Stomach smooth muscle (tissue), 2 donors: ENCODE measurements at regions not wholly inside any gene's neighbourhood (a gene's known extent, or its start where the extent isn't known, plus 50 kb on each side); places are given as distances from the start of the nearest gene placed in this dataset.

ENCODE experiments used
- H3K27ac ChIP-seq: one replicate; pipeline ENCODE4 v1.7.0; 2013; ENCODE audit warnings: mild to moderate bottlenecking, low read length, inconsistent platforms
- H3K27me3 ChIP-seq, 2 donors: one replicate each; pipeline ENCODE4 v1.7.0; 2013; ENCODE audit warnings: low read length in 2 of 2; ENCODE audit not compliant: insufficient read depth in 2 of 2, control insufficient read depth in 1 of 2
- H3K36me3 ChIP-seq, 2 donors: one replicate each; pipeline ENCODE4 v1.7.0; 2013; ENCODE audit warnings: low read length in 2 of 2; ENCODE audit not compliant: control insufficient read depth in 2 of 2, insufficient read depth in 2 of 2
- H3K4me1 ChIP-seq: one replicate; pipeline ENCODE4 v1.7.0; 2013; ENCODE audit warnings: low read length; ENCODE audit not compliant: control insufficient read depth, insufficient read depth
- H3K4me3 ChIP-seq, 2 donors: one replicate each; pipeline ENCODE4 v1.7.0; 2013; ENCODE audit warnings: low read length in 2 of 2
- H3K9ac ChIP-seq, 2 donors: one replicate each; pipeline ENCODE4 v1.7.0; 2013; ENCODE audit warnings: low read length in 2 of 2, mild to moderate bottlenecking in 1 of 2
- H3K9me3 ChIP-seq, 2 donors: one replicate each; pipeline ENCODE4 v1.7.0; 2013; ENCODE audit warnings: low read length in 2 of 2; ENCODE audit not compliant: control insufficient read depth in 2 of 2
- donor health status: healthy.
- donor health status: Pancreatic carcinoma.

DNA sequence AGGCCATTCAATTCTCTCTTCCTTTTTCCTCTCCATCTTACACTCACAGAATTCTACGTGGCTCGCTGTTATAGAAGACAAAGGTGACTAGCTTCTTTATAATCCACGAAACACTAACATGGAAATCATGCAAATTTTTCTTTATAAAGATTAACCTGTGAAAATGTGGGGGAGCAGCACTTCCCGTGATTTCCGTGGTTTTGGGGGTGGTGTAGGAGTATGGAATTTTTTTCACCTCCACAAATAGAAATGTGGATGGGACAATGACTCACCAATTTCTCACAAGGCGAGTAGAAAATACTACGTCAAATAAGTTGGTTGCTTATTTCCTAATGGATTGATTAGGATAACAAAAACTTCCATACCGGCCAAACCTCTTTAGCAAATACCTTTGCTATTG is 719.2 kb upstream of the TENM3 start:
- Histone ChIP-seq H3K9ac (no peak overlapping the region), H3K27ac (no peak overlapping the region), H3K9me3 (no peaks in the 10 kb centered on the region), H3K4me3 (no peak overlapping the region), H3K27me3 (no peaks in the 10 kb centered on the region), H3K4me1 (no peaks in the 10 kb centered on the region), H3K36me3 (no peaks in the 10 kb centered on the region)

DNA sequence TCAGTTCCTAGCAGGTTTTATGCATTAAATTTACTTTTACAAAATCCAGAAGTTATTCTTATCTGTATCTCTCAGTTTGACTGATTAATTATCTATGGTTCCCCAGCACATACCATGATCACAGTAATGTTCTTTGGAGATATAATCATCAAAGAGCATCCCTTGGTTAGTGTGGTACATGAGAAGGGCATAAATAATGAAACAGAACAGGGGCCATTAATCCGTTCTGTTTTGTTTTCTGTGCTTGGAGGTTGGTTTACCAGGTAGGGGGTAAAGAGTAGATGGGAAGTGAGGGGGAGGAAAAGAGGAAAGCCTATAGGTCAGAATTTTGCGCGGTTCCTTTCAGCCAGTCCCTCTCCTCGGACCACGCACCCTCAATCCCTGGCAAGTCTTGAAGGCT is 718.7 kb upstream of the TENM3 start:
- H3K4me3 ChIP-seq: no peak overlapping the region
- no peaks in the 10 kb centered on the region for H3K36me3 ChIP-seq
- no peaks in the 10 kb centered on the region for H3K9me3 ChIP-seq
- no peak overlapping the region for H3K27ac ChIP-seq
- H3K4me1 ChIP-seq: no peaks in the 10 kb centered on the region
- no peaks in the 10 kb centered on the region for H3K27me3 ChIP-seq
- no peak overlapping the region for H3K9ac ChIP-seq

DNA sequence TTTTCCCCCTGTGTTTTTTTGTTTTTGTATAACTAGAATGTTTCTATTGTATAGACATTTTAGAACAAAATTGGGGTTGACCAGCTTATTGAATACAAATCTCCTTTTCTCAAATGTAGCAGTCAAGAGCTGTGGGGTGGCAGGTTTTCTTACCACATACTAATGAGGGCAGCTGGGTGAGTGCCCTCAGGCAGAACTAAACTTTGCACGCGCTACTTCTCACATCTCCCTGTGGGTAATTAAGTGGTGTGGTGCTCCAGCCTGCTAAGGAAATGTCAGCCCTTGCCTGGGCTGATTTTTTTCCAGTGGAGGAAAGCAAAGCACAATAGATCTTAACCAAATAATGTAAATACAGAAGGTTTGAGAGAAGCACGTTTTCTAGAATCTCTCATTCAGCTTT is 717.6 kb upstream of the TENM3 start:
- no peak overlapping the region for H3K27ac ChIP-seq
- H3K4me1 ChIP-seq: no peaks in the 10 kb centered on the region
- no peaks in the 10 kb centered on the region for H3K36me3 ChIP-seq
- no peaks in the 10 kb centered on the region for H3K27me3 ChIP-seq
- H3K4me3 ChIP-seq: no peak overlapping the region
- no peak overlapping the region for H3K9ac ChIP-seq
- H3K9me3 ChIP-seq: no peaks in the 10 kb centered on the region

DNA sequence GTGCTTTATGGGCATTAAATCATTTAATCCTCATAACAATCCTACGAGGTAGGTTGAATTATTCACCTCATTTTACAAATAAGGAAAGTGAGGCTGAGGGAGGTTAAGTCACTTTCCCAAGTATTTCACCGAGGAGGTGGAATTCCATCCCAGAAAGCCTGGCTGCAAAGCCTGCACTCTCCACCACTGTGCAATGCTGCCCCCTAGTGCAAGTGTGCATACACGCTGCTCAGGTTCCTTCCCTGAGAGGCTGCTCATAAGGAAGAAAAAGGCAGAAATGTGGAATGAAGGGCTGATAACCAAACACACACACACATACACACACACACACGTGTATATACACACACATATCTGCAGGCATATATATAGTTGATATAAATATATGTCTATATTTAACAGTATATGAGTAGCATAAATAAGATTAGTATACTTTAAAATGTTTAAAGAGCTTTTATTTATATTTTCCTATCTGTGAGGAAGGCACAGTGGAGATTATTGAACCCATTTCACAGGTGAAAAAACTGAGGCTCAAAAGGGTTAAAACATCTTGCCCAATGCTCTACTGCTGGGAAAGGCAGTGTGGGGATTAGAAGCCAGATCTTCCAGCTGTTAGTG is 714.5 kb upstream of the TENM3 start:
- H3K9ac ChIP-seq: no peak overlapping the region

DNA sequence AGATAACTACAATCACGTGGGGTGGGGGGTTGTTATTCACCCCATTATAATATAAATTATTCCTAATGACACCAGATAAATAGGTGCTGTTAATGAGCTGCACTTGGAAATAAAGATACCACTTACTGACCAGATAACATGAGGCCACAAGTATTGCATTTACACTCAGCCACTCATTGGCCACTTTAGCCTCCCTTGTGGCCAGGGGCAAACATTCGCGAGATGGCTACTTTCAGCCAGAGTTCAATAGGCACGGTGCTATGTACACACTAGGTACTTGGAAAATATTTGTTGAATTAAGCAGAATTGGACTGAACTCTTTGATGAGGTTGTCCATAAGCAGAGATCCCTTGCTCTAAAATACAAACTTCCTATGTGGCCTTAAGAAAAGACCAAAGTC is 713.7 kb upstream of the TENM3 start:
- Histone ChIP-seq H3K9ac (no peak overlapping the region), H3K27ac (no peak overlapping the region), H3K9me3 (no peaks in the 10 kb centered on the region), H3K36me3 (no peaks in the 10 kb centered on the region), H3K4me1 (no peaks in the 10 kb centered on the region), H3K4me3 (no peak overlapping the region), H3K27me3 (peaks cover 0 to 2% of the 10 kb centered on the region in 2 donors)

More for the DNA sequence above, 714.5 kb upstream of the TENM3 start:
- Histone ChIP-seq H3K27me3 (peaks cover 0 to 2% of the 10 kb centered on the region in 2 donors), H3K4me3 (no peak overlapping the region), H3K9me3 (no peaks in the 10 kb centered on the region), H3K36me3 (no peaks in the 10 kb centered on the region), H3K4me1 (no peaks in the 10 kb centered on the region), H3K27ac (no peak overlapping the region)

DNA sequence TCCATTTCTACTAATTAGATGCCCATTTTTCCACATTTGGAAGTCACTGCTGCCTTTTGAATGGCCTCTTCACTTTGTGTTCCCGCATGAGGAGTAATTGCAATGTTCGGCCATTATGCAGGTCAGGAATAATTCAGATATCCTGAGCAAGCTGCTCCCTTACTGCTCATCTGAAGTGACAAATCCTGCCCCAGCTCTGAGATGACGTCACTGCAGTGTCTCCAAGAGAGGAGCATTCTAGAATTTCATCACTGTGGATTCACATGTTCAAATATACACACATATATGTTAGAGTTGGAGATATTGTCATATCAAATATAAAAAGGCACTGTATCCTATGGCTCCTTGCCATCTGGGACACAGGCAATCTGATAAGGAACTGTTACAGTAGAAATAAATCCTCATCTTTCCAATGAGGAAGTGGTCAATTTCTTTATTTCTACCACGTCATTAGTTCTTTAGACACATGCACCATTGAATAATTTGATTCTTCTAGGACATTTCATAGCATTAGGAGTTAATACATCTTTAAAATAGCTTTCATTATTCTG is 706.9 kb upstream of the TENM3 start:
- Histone ChIP-seq H3K27me3 (peaks cover 0 to 2% of the 10 kb centered on the region in 2 donors), H3K9me3 (no peaks in the 10 kb centered on the region), H3K4me3 (no peak overlapping the region), H3K36me3 (no peaks in the 10 kb centered on the region), H3K9ac (no peak overlapping the region), H3K4me1 (no peaks in the 10 kb centered on the region), H3K27ac (no peak overlapping the region)

DNA sequence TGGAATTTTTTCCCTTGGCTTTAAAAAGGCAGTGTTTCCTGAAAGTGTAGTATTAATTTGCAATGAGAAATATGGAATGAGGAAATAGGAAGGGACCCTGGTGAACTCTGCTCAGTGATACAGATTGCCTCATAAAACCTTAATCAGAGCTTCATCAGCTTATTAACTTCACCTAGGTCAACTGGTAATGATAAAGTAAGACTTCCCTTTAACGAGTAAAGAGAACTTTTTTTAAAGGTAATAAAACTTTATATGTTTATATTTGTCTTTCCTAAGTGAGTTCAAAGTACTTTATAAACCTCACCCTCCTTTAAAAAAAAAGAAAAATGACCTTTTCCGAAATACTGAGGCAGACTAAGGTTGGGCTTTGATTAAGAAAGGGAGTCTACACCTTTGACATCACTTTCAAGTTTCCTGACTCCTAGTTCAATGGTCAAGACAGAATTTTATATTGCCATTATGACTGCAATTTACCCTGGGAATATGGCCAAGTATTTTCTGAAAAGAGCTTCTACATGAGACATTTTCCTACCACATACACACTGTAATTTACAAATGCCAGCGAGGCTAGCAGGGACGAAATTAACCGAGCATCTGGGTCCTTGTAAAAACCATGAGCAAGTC is 706.3 kb upstream of the TENM3 start:
- no peak overlapping the region for H3K27ac ChIP-seq
- H3K36me3 ChIP-seq: no peaks in the 10 kb centered on the region
- H3K4me1 ChIP-seq: no peaks in the 10 kb centered on the region
- no peak overlapping the region for H3K4me3 ChIP-seq
- H3K9me3 ChIP-seq: no peaks in the 10 kb centered on the region
- H3K9ac ChIP-seq: no peak overlapping the region
- H3K27me3 ChIP-seq: peaks cover 0 to 2% of the 10 kb centered on the region in 2 donors

DNA sequence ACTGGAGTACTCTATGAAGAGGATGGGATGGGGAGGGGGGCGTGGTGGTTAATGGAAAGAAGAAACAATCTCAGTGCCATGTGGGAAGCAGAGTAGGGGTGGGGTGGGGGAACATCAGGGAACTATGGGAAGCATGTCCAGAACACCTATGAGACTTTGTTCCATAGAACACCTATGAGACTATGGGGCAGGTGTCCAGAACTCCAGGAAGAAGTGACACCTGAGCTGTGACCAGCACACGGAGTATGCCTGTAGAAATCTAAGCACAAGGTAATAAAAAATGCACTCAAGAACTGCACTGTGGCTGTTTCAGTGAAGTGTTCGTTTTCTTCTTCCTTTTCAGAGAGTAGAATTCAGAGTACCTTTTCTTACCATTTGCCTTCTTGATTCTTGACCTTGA is 704.8 kb upstream of the TENM3 start:
- Histone ChIP-seq H3K4me3 (no peak overlapping the region), H3K27me3 (peaks cover 0 to 3% of the 10 kb centered on the region in 2 donors), H3K9me3 (no peaks in the 10 kb centered on the region), H3K36me3 (no peaks in the 10 kb centered on the region), H3K9ac (no peak overlapping the region), H3K4me1 (no peaks in the 10 kb centered on the region), H3K27ac (no peak overlapping the region)

DNA sequence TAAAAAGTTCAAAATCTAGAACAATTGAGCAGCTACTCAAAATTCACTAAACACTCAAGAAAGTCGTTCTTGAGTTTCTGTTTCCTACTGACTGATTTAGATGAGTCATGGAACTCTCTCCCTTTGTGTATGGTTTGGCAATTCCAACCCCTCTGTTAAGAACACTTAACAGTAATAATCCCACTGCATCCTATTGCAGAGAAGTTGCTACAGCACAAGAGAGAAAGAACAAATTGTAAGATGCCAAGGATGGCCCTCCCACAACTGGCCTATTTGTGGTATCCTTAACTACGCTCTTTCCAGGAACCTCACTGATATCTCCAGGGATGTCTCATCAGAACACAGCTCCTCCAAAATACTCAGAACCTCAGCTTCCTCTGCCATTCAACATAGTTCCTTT is 701.8 kb upstream of the TENM3 start:
- H3K4me3 ChIP-seq: no peak overlapping the region
- no peaks in the 10 kb centered on the region for H3K4me1 ChIP-seq
- H3K9ac ChIP-seq: no peak overlapping the region
- H3K27me3 ChIP-seq: peaks cover 0 to 3% of the 10 kb centered on the region in 2 donors
- H3K27ac ChIP-seq: no peak overlapping the region
- H3K36me3 ChIP-seq: no peaks in the 10 kb centered on the region
- no peaks in the 10 kb centered on the region for H3K9me3 ChIP-seq

DNA sequence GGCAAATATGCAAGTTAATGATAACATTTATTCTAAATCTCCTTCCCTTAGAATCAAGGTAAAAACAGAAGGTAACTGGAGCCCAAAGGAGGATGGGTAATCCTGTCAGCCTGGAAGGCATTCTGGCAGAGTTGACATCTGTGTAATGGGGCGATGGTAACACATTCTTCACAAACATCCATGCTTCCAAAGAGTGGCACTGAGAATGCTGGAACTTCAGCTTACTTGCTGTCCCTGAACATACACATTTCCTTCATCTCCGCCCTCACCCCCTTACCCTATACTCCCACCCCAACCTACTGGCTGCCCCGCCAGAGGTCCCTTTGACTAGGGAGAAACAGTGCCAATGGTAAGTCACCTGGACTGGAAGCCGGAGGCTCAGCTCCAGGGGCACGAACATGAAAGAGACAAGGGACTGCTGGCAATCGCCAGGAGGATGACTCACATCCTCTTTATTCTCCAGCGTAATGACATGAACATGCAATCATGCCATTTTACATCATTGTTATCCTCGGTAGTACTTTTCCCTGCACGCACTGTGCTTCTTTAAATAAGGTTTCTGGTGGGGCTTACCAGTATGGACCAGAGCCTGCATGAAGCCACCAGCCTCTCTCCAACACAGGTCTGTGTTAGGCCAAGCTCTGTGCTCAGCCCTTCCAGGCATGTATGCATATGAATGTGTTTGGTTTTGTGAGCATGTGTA is 694.2 kb upstream of the TENM3 start:
- H3K4me1 ChIP-seq: no peaks in the 10 kb centered on the region
- no peak overlapping the region for H3K27ac ChIP-seq
- H3K9me3 ChIP-seq: no peaks in the 10 kb centered on the region
- no peaks in the 10 kb centered on the region for H3K36me3 ChIP-seq
- H3K27me3 ChIP-seq: no peaks in the 10 kb centered on the region
- H3K9ac ChIP-seq: no peak overlapping the region
- H3K4me3 ChIP-seq: no peak overlapping the region
